DMS79 treated with DMSO at 0.1 percent for 48 hours (cell line): ENCODE measurements at regions not wholly inside any gene's neighbourhood (a gene's known extent, or its start where the extent isn't known, plus 50 kb on each side); places are given as distances from the start of the nearest gene placed in this dataset.
A peak's percentile ranks its signal among the peaks of the same experiment; 100 is the strongest.
"Not testable (repeated sequence)": the region's sequence is repeated elsewhere in the genome, so short reads cannot be mapped to it uniquely, and the experiment has no call there.

Source experiments
- DNase-seq: peaks from one replicate; lab custom pipeline; 2025; lab: John Stamatoyannopoulos, UW

DNA sequence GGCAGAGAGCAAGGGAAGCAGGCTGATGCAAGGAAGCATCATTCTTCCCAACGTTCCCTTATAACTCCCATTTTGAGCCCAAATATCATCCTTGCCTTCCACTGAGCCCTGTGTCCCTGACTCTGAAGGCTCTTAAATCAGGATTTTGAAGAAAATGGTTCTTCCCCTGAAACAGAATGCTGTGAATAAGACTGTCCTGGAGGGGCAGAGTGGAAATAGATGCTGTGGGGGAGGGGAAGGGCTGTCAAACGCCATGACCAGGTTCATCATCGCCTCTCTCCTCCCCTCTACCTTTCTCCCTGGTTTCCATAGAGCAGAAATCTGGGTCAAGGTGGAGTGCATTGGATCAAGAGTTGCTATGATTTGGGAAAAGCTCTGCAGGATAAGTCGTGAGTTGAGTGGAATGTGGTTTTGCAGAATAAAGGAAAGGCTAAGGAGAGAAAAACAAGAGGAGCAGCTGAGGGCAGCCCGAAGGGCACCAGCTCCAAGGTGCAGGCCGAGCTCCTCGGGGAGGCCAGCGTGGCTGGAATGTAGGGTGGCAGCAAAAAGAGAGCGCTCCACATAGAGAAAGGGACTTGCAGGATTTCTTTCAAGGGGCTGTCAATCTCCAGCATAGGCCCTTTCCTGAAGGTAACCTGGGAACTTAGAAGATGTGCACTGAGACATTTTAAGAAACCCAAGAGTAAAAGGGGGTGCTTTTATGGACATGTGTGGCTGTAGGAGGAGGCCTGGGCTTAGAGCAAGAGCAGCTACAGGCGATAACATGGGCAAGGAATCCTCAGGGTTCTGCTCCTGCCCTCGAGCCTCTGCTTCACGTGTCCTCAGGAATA lies 120.8 kb upstream of the CDYL start:
- DNase-seq: no peak

DNA sequence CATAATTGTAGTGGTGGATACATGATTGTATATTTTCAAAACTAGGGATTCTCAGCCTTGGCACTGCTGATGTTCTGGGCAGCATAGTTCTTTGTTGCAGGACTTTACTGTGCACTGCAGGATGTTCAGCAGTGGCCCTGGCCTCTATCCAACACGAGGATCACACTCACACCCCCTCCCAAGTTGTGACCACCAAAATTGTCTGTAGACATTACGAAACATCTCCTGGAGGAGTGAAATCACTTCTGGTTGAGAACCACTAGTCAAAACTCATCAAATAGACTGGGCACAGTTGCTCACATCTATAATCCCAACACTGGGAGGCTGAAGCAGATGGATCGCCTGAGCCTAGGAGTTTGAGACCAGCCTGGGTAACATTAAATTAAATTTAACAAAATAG lies 123.1 kb upstream of the CDYL start:
- DNase-seq: no peak

DNA sequence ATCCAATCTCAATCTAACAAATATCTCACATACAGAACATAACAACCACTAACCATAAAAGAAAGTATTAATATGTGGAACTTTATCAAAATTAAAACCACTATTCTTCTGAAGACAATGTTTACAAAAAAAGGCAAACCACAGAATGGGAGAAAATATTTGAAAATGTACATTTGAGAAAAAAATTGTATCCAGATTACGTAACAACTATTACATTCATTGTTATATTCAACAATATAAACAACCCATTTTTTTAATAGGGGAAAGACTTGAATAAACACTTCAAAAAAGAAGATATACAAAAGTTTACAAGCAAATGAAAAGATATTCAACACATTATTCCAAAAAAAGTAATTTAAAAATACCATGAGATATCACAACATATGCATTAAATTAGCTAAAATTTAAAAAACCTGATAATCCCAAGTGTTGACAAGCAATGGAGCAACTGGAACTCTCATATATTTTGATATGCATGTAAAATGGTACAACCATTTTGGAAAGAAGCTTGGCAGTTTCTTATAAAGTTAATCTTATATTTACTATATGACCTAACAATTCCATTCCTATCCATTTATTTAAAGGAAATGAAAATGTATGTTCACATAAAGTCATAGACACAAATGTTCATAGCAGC lies 124.3 kb upstream of the CDYL start:
- DNase-seq: no peak

DNA sequence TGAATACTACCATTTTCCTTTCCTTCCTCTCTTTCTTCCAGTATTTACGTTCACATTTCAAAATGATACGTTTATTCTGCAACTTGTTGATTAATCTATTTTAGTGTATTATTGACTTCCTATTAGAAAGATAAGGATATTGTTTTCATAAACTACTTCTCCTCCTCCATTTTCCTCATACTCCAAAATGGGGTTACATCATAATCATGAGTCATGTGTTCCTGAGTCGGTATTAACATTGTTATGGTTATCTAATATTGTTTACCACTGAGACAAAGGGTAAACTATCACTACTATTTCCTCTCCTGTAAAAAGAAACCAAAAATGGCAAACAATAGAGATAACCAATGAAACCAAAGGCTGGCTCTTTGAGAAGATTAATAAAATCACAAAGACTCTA lies 126.5 kb upstream of the CDYL start:
- no peak for DNase-seq

DNA sequence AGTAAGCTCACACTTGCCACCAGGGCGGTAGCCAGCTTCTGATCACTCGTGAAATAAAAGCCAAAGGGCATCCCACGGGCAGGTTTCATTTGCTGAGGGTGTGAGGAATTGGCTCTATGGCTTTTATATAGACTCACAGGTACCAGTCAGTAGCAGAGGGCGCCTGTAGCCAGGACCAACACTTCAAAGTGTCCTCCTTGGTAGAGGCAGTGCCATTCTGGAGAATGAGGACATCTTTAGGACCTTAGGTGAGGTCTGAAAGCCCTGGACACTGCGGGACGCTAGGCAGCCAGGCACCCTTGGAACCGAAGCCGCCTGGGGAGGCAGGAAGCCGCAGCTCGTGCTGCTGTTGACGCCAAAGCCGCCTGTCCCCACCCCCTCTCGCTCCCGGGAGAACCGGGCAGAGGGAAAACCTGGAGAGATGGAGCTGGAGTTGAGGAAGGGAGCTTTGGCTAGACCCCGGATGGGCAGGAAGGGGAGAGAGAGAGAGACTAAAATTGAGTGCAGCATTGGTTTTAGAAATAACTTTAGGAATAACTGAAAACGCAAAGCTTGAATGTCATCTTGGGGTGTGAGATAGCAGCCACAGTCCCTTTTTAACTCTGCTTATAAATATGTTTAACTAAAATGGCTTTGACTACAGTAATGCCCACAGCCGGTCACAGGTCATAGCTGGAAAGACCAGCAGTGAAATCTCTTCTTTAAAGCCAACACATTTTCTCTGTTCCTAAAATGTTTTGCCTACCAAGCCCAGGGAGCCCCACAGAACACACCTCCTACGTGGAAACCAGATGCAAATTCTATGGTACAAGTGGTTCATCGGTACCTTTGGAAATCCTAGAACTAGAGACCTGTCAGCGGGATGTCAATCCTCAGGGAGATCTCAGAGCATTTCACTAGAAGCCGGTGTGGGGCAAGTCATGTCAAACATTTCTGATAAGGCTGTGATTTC lies 128.5 kb upstream of the CDYL start:
- peak; percentile 0 for DNase-seq

DNA sequence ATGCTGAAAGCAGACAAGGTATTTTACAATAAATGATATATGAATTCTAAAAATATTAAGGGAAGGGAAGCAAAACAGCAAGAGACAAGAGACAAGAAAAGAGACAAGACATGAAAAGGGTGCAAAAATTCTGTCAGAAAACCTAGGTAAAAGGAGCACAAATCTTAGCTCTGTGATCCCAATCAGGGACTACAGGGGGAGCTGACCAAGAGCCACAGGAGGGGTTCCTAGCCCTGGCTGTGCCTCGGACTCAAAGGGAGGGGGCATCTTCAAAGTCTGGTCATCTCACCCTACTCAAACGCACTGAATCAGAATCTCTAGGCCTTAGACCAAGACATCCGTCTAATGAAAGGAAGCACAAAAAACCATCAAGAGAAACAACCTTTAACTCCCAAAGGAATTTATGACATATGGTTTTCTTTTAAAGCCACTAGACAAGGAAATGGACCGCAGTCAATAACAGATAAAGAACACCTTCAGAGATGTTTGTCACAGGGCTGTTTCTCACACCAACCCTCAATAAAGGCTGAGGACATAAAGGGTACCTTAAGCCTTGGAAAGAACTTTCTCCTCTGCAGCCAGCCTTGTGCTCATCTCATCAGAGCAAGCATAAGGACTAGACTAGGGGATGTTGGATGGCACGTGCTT lies 130.4 kb upstream of the CDYL start:
- DNase-seq: no peak

DNA sequence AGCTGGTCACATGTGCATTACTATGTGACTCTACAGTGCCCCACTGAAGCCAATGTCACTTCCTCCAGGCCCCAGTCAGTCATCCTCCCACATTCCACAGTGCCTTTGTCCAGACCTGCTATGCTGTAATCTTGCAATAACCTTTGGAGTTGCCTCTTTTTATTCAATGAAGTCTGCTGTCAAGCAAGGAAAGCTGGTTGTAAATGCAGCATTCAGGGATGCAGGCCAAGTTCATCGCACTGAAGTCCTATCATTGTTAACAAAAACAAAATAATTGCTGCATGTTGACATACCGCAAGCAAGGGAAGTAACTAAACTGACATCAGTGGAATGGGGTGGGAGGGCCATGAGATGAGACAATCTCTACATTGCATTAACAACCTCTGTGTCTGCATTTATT lies 131.2 kb upstream of the CDYL start:
- no peak for DNase-seq

DNA sequence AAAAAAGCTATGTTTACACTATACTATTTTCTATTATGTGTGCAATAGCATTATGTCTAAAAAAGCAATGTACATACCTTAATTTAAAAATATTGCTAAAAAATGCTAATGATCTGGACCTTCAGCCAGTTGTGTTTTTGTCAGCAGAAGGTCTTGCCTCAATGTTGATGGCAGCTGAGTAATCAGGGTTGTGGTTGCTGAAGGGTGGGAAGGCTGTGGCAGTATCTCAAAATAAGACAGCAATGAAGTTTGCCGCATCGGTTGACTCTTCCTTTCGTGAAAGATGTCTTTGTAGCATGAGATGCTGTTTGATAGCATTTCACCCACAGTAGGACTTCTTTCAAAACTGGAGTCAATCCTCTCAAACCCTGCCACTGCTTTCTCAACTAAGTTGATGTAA lies 134.7 kb upstream of the CDYL start:
- no peak for DNase-seq

DNA sequence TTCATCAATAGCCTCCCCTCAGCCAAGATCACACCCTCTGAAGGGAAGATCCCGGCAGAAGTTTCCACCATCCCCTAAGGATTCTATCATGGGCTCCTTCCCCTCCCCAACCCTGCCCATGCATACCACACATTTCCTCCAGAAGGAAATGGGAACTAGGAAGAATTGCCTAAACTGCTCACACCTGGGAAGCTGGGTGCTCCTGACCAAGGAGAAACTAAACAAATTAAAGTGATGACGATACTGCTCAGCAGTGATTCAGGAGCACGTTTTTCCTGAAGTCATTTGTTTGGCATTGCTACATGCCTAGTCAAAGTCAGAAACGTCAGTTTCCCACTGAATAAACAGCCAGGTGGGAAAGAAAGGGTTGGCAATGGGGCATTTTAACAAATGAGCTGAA lies 136.1 kb upstream of the CDYL start:
- no peak for DNase-seq

DNA sequence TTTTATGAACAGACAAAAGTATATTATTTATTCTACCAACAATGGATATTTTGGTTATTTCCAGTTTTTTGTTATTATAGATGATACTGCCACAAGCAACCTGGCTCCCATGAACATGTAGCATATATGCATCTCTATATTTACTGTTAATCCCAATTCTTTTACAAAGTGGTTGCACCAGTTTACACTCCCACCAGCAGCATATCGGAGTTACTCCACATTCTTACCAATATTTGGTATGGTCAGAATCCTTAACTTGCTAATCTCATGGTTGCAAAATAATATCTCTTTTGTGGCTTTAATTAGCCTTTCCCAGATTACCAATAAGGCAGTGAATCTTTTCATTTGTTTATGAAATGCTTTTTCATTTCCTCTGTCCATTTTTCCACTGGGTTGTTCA lies 137.6 kb upstream of the CDYL start:
- no peak for DNase-seq

DNA sequence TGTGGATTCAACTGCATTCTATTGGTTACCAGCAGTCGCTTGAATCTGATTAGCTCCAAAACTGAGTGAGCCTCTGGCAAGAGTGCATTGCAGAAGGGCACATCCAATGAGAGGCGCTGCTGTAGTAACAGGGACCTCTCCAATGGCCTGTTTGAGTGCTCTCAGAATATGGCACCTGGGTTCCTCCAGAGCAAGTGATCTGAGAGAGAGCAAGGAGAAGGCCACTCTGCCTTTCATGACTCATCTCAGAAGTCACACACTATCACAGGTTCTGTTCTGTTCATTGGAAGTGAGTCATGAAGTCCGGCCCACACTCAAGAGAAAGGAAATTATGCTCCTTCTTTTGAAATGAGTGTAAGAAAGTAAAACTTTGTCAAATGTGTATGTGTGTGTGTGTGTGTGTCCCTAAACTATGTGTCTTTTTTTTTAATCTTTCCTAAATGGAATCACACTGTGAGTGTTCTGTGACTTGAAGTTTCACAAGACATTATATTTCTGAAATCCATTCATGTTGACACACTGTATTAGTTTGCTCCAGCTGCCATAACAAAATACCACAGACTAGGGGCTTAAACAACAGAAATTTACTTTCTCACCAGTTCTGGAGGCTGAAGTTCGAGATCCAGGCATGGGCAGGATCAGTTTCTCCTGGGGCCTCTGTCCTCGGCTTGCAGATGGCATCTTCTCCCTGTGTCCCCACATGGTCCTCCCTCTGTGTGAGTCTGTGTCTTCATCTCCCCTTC lies 138.3 kb upstream of the CDYL start:
- no peak for DNase-seq

DNA sequence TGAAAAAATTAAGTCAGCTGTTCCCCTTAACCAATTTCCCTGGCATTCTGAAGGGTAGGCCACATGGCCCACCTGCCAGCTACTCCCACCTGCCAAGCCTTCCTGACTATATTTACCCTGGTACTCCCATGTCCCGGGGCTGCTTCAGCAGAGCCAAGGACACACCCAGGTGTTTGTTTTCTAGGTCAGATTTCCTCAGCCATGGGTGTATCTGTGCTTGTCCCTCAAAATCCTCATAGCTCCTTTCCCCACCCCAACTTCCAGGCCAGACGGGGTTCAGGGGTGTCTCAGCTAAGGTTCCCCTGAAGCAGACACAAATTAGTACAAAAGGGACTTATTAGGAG lies 139.4 kb upstream of the CDYL start:
- no peak for DNase-seq

DNA sequence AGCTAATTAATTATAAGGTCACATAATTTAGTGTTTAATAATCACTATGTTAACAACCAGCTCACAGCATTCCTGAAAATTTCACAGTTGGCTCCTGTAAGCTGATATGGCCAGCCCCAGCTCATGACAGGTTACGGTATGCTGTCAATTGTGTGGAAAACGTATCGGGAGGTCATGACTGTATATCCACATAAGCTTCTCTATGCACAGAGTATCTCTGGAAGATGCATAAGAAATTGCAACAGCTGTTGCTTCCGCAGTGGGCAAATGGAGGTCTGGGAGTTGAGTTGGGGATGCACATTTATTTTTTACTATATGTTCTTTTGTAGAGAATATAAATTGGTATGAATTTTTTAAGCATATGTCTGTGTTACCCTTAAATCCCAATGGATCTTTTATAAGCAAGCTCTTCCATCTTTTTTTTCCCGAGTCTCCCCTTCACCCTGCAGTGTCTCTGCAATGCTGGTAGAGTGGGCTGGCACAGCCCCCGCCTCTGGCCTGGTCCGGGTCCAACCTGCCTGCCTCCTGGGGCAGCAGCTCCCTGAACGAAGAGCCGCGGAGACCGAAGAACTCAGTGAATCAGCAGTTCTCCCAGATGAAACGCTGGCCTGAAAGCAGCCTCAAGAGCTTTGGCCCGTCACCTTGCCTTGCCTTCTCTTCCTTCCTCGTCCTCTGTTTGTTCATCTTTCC lies 139.9 kb upstream of the CDYL start:
- DNase-seq: no peak

DNA sequence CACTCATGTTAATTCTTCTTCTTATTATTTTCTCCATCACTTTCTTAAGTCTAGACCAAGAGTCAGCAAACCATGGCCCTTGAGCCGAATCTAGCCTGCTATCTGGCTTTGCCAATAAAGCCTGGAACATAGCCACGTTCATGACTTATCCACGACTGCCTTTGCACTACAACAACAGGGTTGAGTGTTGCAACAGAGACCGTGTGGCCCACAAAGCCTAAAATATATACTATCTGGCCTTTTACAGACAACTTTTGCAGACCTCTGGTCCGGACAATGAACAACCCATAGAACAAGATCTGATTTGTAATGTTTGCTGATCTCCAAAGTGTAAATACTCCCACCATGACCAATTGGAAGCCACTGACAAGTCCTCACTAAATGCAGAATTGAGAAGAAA lies 140.5 kb upstream of the CDYL start:
- DNase-seq: no peak

DNA sequence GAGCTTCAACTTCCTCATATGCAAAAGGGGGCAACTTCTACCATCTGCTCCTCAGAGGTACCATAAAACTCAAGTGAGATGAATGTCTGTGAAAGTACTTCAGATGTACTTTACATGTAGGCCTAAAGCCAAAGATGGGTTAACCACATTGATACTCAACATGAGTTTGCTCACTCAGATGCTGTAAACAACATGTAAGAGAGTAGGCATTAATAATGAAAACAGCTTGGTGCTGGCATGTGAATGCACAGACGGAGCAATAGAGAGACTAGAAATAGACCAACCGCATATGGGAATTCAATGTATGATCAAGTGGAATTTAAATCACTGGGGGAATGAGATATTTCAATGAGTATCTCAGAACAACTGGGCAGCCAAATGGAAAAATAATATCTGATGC lies 143.8 kb upstream of the CDYL start:
- no peak for DNase-seq

DNA sequence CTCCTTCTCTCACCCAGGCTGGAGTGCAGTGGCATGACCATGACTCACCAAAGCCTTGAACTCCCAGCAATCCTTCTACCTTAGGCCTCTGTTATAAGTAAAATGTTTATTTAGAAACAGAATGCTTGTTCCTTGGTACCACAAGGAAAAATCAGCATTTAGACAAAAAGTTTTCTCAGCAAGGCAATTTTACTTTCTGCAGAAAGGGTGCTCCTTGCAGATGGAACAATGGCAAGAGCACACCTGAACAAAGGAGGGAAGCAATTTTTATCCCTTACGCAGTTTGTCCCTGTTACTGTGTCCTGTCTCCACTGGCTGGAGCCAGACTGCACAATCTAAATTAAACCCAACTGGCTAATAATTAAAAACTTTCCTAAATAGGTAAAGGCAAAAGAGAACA lies 146.4 kb upstream of the CDYL start:
- DNase-seq: not testable (repeated sequence)

DNA sequence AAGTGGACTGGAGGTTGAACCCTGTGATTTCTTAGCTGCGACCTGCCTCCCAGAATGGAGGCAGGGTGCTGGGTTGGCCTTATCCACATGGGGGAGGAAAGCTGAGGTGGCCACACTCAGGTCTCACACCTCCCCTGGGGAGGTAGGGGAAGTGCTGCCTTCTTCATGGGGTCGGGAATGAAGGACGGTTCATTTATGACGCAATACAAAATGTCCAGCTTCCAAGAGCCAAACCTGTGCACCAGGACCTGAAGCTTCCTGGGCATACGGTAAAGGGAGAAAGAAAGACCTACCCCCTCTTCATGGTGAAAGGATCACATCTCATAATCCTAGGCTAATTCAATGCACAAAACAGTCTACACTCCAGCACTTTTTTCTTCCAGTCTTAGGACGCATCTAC lies 150.6 kb upstream of the CDYL start:
- DNase-seq: no peak

DNA sequence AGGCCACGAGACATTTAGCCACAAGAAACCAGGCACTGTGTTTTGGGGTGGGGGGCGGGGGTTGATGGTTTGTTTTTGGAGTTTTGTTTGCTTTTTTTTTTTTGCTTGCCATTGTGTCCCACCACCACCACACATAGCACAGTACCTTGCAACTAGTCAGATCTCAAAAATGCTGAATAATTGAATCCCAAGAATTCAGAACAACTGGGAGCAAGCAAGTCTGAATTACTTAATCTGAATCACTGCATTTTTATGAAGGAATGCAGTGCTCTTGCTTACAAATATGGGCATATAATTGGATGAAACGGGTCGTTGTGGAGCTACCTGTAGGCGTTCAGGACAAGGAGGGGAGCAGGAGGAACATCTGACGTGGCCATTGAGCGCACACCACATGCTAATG lies 151.5 kb upstream of the CDYL start:
- DNase-seq: no peak

DNA sequence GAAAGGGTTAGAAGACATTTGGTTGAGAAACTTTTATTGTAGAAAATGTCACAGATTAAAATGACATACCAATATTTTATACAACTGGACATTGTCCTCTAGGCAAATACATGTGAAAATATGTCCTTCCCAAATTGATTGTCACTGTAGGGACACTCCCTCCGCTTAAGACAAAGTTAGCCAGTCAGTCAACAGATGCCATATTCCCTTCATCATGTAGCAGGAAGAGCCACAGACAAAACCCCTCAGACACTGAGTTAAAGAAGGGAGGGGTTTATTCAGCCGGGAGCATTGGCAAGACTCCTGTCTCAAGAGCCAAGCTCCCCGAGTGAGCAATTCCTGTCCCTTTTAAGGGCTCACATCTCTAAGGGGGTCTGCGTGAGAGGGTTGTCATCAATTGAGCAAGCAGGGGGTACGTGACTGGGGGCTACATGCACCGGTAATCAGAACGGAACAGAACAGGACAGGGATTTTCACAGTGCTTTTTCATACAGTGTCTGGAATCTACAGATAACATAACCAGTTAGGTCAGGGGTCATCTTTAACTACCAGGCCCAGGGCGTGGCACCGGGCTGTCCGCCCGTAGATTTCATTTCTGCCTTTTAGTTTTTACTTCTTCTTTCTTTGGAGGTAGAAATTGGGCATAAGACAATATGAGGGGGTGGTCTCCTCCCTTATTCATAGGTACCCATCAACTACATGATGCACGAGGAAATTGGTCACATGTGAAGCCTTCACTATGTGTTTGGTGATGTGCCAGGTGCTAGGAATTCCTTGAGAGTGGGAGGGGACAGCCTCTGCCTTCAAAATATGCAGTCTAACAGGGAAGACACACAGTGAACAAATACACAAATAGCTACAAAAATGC lies 155.7 kb upstream of the CDYL start:
- no peak for DNase-seq

DNA sequence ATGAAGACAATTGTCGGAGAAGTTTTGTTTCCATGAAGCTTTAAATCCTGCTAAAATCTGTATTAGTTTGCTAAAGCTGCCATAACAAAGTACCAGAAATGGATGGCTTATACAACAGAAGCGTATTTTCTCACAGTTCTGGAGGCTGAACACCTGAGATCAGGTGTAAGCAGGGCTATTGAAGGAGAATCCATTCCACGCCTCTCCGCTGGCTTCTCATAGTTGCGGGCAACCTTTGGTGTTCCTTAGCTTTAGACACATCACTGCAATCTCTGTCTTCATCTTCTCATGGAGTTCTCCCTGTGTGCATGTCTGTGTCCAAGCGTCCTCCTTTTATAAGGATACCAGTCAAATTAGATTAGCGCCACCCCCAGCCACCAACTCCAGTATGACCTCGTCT lies 159.9 kb upstream of the CDYL start:
- no peak for DNase-seq
